Lower leg skin (tissue), 3 donors: ENCODE measurements at regions not wholly inside any gene's neighbourhood (a gene's known extent, or its start where the extent isn't known, plus 50 kb on each side); places are given as distances from the start of the nearest gene placed in this dataset.

Experiments used
- CTCF ChIP-seq, 3 donors: fragments of 450-650 bp; IDR thresholded peaks; one replicate each; pipeline ENCODE4 v1.5.1; 2016; ENCODE audit warnings: antibody characterized with exemption in 3 of 3, mild to moderate bottlenecking in 3 of 3, moderate library complexity in 2 of 3
- POLR2A ChIP-seq, 2 donors: fragments of 450-650 bp; IDR thresholded peaks; one replicate each; pipeline ENCODE4 v1.6.1; 2016 to 2017; ENCODE audit warnings: antibody characterized with exemption in 2 of 2, mild to moderate bottlenecking in 1 of 2, moderate library complexity in 1 of 2

DNA sequence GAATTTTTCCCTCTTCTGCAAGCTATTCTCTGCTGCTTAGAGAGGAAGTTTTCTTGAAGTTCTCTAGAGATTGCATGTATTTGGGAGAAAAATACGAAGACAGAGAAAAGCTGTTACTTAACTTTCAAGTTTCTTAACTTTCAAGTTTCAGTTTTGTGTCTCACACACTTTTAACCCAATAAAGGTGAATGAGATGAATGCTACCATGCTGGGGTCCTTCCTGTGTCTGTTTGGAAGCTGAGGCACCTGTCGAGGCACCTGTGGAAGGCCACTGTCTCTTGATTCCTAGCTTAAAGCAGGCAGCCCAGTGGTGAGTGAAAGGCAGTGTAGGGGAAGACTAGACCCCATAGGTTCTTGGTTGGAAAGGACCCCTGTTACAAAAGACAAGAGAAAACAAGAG lies 372.8 kb upstream of the JARID2 start:
- no peak for TF ChIP-seq CTCF (IDR thresholded peaks at IDR 0.05)
- no peak for TF ChIP-seq POLR2A (IDR thresholded peaks at IDR 0.05)
